OCI-LY1 (cell line): ENCODE measurements at regions not wholly inside any gene's neighbourhood (a gene's known extent, or its start where the extent isn't known, plus 50 kb on each side); places are given as distances from the start of the nearest gene placed in this dataset.

Source experiments
- H2AFZ ChIP-seq: fragments of 200-600 bp; sonication (generic), shearing (Covaris generic); 2 replicates; pipeline ENCODE4 v1.6.0; 2014; ENCODE audit warnings: antibody characterized with exemption, mild to moderate bottlenecking, low read length
- H3F3A ChIP-seq: fragments of 200-600 bp; sonication (generic), shearing (Covaris generic); 2 replicates; pipeline ENCODE4 v1.6.0; 2014; ENCODE audit warnings: mild to moderate bottlenecking, antibody characterized with exemption, low read length, moderate library complexity; ENCODE audit not compliant: insufficient read depth
- H3K27ac ChIP-seq: fragments of 200-600 bp; sonication (generic); 2 replicates; pipeline ENCODE4 v1.5.1; 2014; ENCODE audit warnings: low read length, mixed run types, mild to moderate bottlenecking, low read depth; ENCODE audit not compliant: poor library complexity, severe bottlenecking
- H3K27me3 ChIP-seq: fragments of 200-600 bp; sonication (generic); 2 replicates; pipeline ENCODE4 v1.6.0; 2014; ENCODE audit warnings: antibody characterized with exemption, mild to moderate bottlenecking, low read length, moderate library complexity; ENCODE audit not compliant: insufficient read depth
- H3K36me3 ChIP-seq: fragments of 200-600 bp; sonication (generic); 2 replicates; pipeline ENCODE4 v1.6.1; 2014; ENCODE audit warnings: mild to moderate bottlenecking, antibody characterized with exemption, low read length, moderate library complexity, mixed read lengths; ENCODE audit not compliant: insufficient read depth
- H3K4me1 ChIP-seq: fragments of 200-600 bp; sonication (generic); 2 replicates; pipeline ENCODE4 v1.5.1; 2014; ENCODE audit warnings: mild to moderate bottlenecking, low read length, moderate library complexity; ENCODE audit not compliant: insufficient read depth, severe bottlenecking
- H3K4me2 ChIP-seq: fragments of 200-600 bp; sonication (generic), shearing (Covaris generic); 2 replicates; pipeline ENCODE4 v1.6.1; 2014; ENCODE audit warnings: low read length
- H3K4me3 ChIP-seq: fragments of 200-600 bp; sonication (generic); 2 replicates; pipeline ENCODE4 v1.5.1; 2014; ENCODE audit warnings: low read length, low read depth, mild to moderate bottlenecking, mixed read lengths; ENCODE audit not compliant: poor library complexity, severe bottlenecking
- H3K79me2 ChIP-seq: fragments of 200-600 bp; shearing (Covaris generic); 2 replicates; pipeline ENCODE4 v1.6.1; 2016; ENCODE audit warnings: mixed run types, low read length, mixed read lengths; ENCODE audit not compliant: insufficient read depth
- H3K9ac ChIP-seq: fragments of 200-600 bp; sonication (generic), shearing (Covaris generic); 2 replicates; pipeline ENCODE4 v1.6.1; 2014; ENCODE audit warnings: mild to moderate bottlenecking, low read length, mixed read lengths
- H3K9me2 ChIP-seq: fragments of 200-600 bp; sonication (generic), shearing (Covaris generic); 2 replicates; pipeline ENCODE4 v1.6.1; 2014; ENCODE audit warnings: low read depth, mild to moderate bottlenecking, low read length, mixed read lengths
- H3K9me3 ChIP-seq: fragments of 200-600 bp; shearing (Covaris generic); 2 replicates; pipeline ENCODE4 v1.6.1; 2014; ENCODE audit warnings: low read length, mixed read lengths
- H4K20me1 ChIP-seq: fragments of 200-600 bp; sonication (generic), shearing (Covaris generic); 2 replicates; pipeline ENCODE4 v1.6.0; 2016; ENCODE audit warnings: mild to moderate bottlenecking, low read length; ENCODE audit not compliant: insufficient read depth
- CTCF ChIP-seq: fragments of 200-600 bp; sonication (generic), shearing (Covaris generic); IDR thresholded peaks from 2 replicates; pipeline ENCODE4 v1.5.1; 2017; ENCODE audit warnings: mild to moderate bottlenecking, antibody characterized with exemption, low read length, moderate library complexity, mixed read lengths
- EZH2 ChIP-seq: fragments of 200-600 bp; sonication (generic), shearing (Covaris generic); IDR thresholded peaks from 2 replicates; pipeline ENCODE4 v1.8.0; 2017; ENCODE audit warnings: borderline replicate concordance, mixed run types, mild to moderate bottlenecking, antibody characterized with exemption, low read length, moderate library complexity, mixed read lengths

GRCh38 chr19:29366757-29367156 is 153.8 kb upstream of the UQCRFS1 start:
- H3K79me2 ChIP-seq: no peaks in the 10 kb centered on the region
- H2AFZ ChIP-seq: no peak overlapping the region
- H3K27ac ChIP-seq: no peak overlapping the region
- H4K20me1 ChIP-seq: no peaks in the 10 kb centered on the region
- no peak for TF ChIP-seq CTCF
- no peak for TF ChIP-seq EZH2
- H3K4me3 ChIP-seq: no peak overlapping the region
- no peaks in the 10 kb centered on the region for H3F3A ChIP-seq
- H3K4me2 ChIP-seq: no peak overlapping the region
- H3K9ac ChIP-seq: no peak overlapping the region
- H3K4me1 ChIP-seq: no peaks in the 10 kb centered on the region
- H3K9me2 ChIP-seq: no peaks in the 10 kb centered on the region
- H3K27me3 ChIP-seq: no peaks in the 10 kb centered on the region
- no peaks in the 10 kb centered on the region for H3K36me3 ChIP-seq
- no peaks in the 10 kb centered on the region; the same call in 1 of the 2 replicates for H3K9me3 ChIP-seq

GRCh38 chr19:29367791-29368222 is 154.9 kb upstream of the UQCRFS1 start:
- no peak for TF ChIP-seq CTCF
- no peak for TF ChIP-seq EZH2
- Histone ChIP-seq H3K4me1 (no peaks in the 10 kb centered on the region), H3K4me2 (no peak overlapping the region), H3K4me3 (no peak overlapping the region), H3K9ac (no peak overlapping the region), H2AFZ (no peak overlapping the region), H3K9me3 (no peaks in the 10 kb centered on the region), H3F3A (no peaks in the 10 kb centered on the region), H3K27me3 (no peaks in the 10 kb centered on the region), H3K9me2 (no peaks in the 10 kb centered on the region), H3K36me3 (no peaks in the 10 kb centered on the region), H3K27ac (no peak overlapping the region), H3K79me2 (no peaks in the 10 kb centered on the region), H4K20me1 (no peaks in the 10 kb centered on the region)

GRCh38 chr19:29370276-29370675 is 155.5 kb upstream of the VSTM2B start:
- TF ChIP-seq EZH2 (no peak), CTCF (no peak)
- Histone ChIP-seq H4K20me1 (no peaks in the 10 kb centered on the region), H3K79me2 (no peaks in the 10 kb centered on the region), H3F3A (no peaks in the 10 kb centered on the region), H3K27me3 (no peaks in the 10 kb centered on the region), H3K4me1 (no peaks in the 10 kb centered on the region), H3K4me2 (no peak overlapping the region), H2AFZ (no peak overlapping the region), H3K9me2 (no peaks in the 10 kb centered on the region), H3K4me3 (no peak overlapping the region), H3K36me3 (no peaks in the 10 kb centered on the region), H3K9me3 (no peaks in the 10 kb centered on the region), H3K27ac (no peak overlapping the region), H3K9ac (no peak overlapping the region)
